Neuronal stem cell (in vitro differentiated cells): ENCODE measurements at regions not wholly inside any gene's neighbourhood (a gene's known extent, or its start where the extent isn't known, plus 50 kb on each side); places are given as distances from the start of the nearest gene placed in this dataset.

ENCODE experiments used
- DNase-seq: peaks from one replicate; pipeline ENCODE4 v3.0.0-alpha.2; 2013; ENCODE audit warnings: low spot score
- H2AFZ ChIP-seq: one replicate; pipeline ENCODE4 v1.6.1; 2013; ENCODE audit warnings: mild to moderate bottlenecking, low read length, inconsistent platforms
- H2AK5ac ChIP-seq: 2 replicates; pipeline ENCODE4 v1.6.1; 2013; ENCODE audit warnings: low read depth, mild to moderate bottlenecking, inconsistent platforms, low read length, moderate library complexity, mixed read lengths
- H2BK120ac ChIP-seq: 2 replicates; pipeline ENCODE4 v1.6.1; 2013; ENCODE audit warnings: low read depth, mild to moderate bottlenecking, inconsistent platforms, low read length, moderate library complexity, mixed read lengths
- H2BK12ac ChIP-seq: one replicate; pipeline ENCODE4 v1.6.1; 2013; ENCODE audit warnings: low read length, inconsistent platforms
- H2BK15ac ChIP-seq: 2 replicates; pipeline ENCODE4 v1.6.1; 2013; ENCODE audit warnings: mild to moderate bottlenecking, low read length, inconsistent platforms, mixed read lengths
- H2BK5ac ChIP-seq: one replicate; pipeline ENCODE4 v1.6.1; 2013; ENCODE audit warnings: inconsistent platforms, mild to moderate bottlenecking, low read length, moderate library complexity
- H3K14ac ChIP-seq: one replicate; pipeline ENCODE4 v1.6.1; 2013; ENCODE audit warnings: low read length, inconsistent platforms
- H3K18ac ChIP-seq: 2 replicates; pipeline ENCODE4 v1.6.1; 2013; ENCODE audit warnings: low read length, inconsistent platforms
- H3K23ac ChIP-seq: 2 replicates; pipeline ENCODE4 v1.6.1; 2013; ENCODE audit warnings: low read depth, mild to moderate bottlenecking, mixed read lengths, low read length, inconsistent platforms; ENCODE audit not compliant: poor library complexity
- H3K27ac ChIP-seq: replicated peaks from 3 replicates; pipeline ENCODE4 v1.5.1; 2013; ENCODE audit warnings: low read length, inconsistent platforms
- H3K27me3 ChIP-seq, 3 experiments: 2 replicates each; pipeline ENCODE4 v1.6.1; 2013; ENCODE audit warnings: low read length in 3 of 3, mild to moderate bottlenecking in 2 of 3, inconsistent platforms in 1 of 3, low read depth in 1 of 3, mixed read lengths in 1 of 3, moderate library complexity in 1 of 3; ENCODE audit not compliant: control insufficient read depth in 3 of 3, insufficient read depth in 3 of 3
- H3K36me3 ChIP-seq, 2 donors: replicated peaks in 1 of 2; 2 replicates each; pipeline ENCODE4 v1.6.1; 2013; ENCODE audit warnings: low read length in 2 of 2; ENCODE audit not compliant: control insufficient read depth in 2 of 2, insufficient read depth in 2 of 2
- H3K4ac ChIP-seq: 2 replicates; pipeline ENCODE4 v1.6.1; 2013; ENCODE audit warnings: inconsistent platforms, mild to moderate bottlenecking, low read length, moderate library complexity
- H3K4me1 ChIP-seq, 2 donors: 1 replicate in 1 of 2; 2 replicates in 1 of 2; pipeline ENCODE4 v1.6.1; 2013; ENCODE audit warnings: low read length in 2 of 2, low read depth in 1 of 2; ENCODE audit not compliant: control insufficient read depth in 2 of 2, insufficient read depth in 1 of 2
- H3K4me2 ChIP-seq: one replicate; pipeline ENCODE4 v1.6.1; 2013; ENCODE audit warnings: mild to moderate bottlenecking, low read length, inconsistent platforms; ENCODE audit not compliant: insufficient read depth, poor library complexity, severe bottlenecking
- H3K4me3 ChIP-seq, 2 donors: 2 replicates each; pipeline ENCODE4 v1.5.1; 2013; ENCODE audit warnings: low read length in 2 of 2, mild to moderate bottlenecking in 2 of 2, inconsistent platforms in 1 of 2, moderate library complexity in 1 of 2
- H3K79me1 ChIP-seq: one replicate; pipeline ENCODE4 v1.6.1; 2013; ENCODE audit warnings: low read depth, mild to moderate bottlenecking, inconsistent platforms, low read length, moderate library complexity
- H3K9ac ChIP-seq: one replicate; pipeline ENCODE4 v1.6.1; 2013; ENCODE audit warnings: mild to moderate bottlenecking, low read depth, low read length, inconsistent platforms; ENCODE audit not compliant: poor library complexity
- H3K9me3 ChIP-seq, 2 donors: replicated peaks in 1 of 2; 2 replicates each; pipeline versions ENCODE3 to v1.6.1; 2013; ENCODE audit warnings: low read length in 2 of 2, mild to moderate bottlenecking in 2 of 2, inconsistent platforms in 1 of 2, low read depth in 1 of 2, mixed read lengths in 1 of 2, moderate library complexity in 1 of 2; ENCODE audit not compliant: control insufficient read depth in 2 of 2, insufficient read depth in 1 of 2
- H4K8ac ChIP-seq: one replicate; pipeline ENCODE4 v1.6.1; 2013; ENCODE audit warnings: low read depth, mild to moderate bottlenecking, inconsistent platforms, low read length, moderate library complexity
- H4K91ac ChIP-seq: one replicate; pipeline ENCODE4 v1.6.1; 2013; ENCODE audit warnings: low read length, low read depth, mild to moderate bottlenecking, inconsistent platforms; ENCODE audit not compliant: poor library complexity
- WGBS, 2 donors: extraction: QIAGEN DNeasy Blood & Tissue Kit; methylation state at CpG; one replicate each; pipeline ENCODE4 v1.1.7; 2013; ENCODE audit warnings: missing lambda C conversion rate in 2 of 2, mixed read lengths in 1 of 2; ENCODE audit not compliant: insufficient read length in 2 of 2, insufficient replicate concordance in 1 of 2; ENCODE audit errors: extremely low coverage in 2 of 2; 5-methylcytosine and 5-hydroxymethylcytosine counted together

- H3K18ac ChIP-seq = no peak overlapping the region
- H2AFZ ChIP-seq = no peak overlapping the region
- H3K4ac ChIP-seq = no peak overlapping the region
- H3K9me3 ChIP-seq = no peaks in the 10 kb centered on the region
- no peak overlapping the region for H3K9ac ChIP-seq
- DNase-seq = no peak
- no peak overlapping the region for H3K4me2 ChIP-seq
- H2BK15ac ChIP-seq = no peak overlapping the region
- H3K4me3 ChIP-seq = no peak overlapping the region
- H3K36me3 ChIP-seq = no peaks in the 10 kb centered on the region
- H3K23ac ChIP-seq = no peak overlapping the region
- no peak overlapping the region for H2BK12ac ChIP-seq
- no peak overlapping the region for H3K27ac ChIP-seq
- no peaks in the 10 kb centered on the region for H3K79me1 ChIP-seq
- H3K4me1 ChIP-seq = peaks cover 0 to 3% of the 10 kb centered on the region in 2 donors
- WGBS, 2 donors = no CpG with 5 or more reads among the region's 3 CpGs
- H2AK5ac ChIP-seq = no peak overlapping the region
- H3K14ac ChIP-seq = no peak overlapping the region
- H4K8ac ChIP-seq = no peak overlapping the region
- H3K27me3 ChIP-seq = no peaks in the 10 kb centered on the region
- H4K91ac ChIP-seq = no peak overlapping the region
- H2BK5ac ChIP-seq = no peak overlapping the region
- H2BK120ac ChIP-seq = no peak overlapping the region
These were observed 114.1 kb downstream of the RAB38 start for GRCh38 chr11:88061111-88061510.

GRCh38 chr11:88059326-88059725, 115.9 kb downstream of the RAB38 start:
- H2BK5ac ChIP-seq = no peak overlapping the region
- DNase-seq = no peak
- no peaks in the 10 kb centered on the region for H3K9me3 ChIP-seq
- H3K4ac ChIP-seq = no peak overlapping the region
- H3K4me1 ChIP-seq = peaks cover 0 to 3% of the 10 kb centered on the region in 2 donors
- no peaks in the 10 kb centered on the region for H3K36me3 ChIP-seq
- no peak overlapping the region for H3K9ac ChIP-seq
- no peak overlapping the region for H3K14ac ChIP-seq
- H2BK15ac ChIP-seq = no peak overlapping the region
- no peak overlapping the region for H3K18ac ChIP-seq
- no peaks in the 10 kb centered on the region for H3K79me1 ChIP-seq
- no peak overlapping the region for H3K4me2 ChIP-seq
- H3K23ac ChIP-seq = no peak overlapping the region
- H2BK12ac ChIP-seq = no peak overlapping the region
- no peak overlapping the region for H2AK5ac ChIP-seq
- H3K27ac ChIP-seq = no peak overlapping the region
- H3K4me3 ChIP-seq = no peak overlapping the region
- no peak overlapping the region for H2AFZ ChIP-seq
- H2BK120ac ChIP-seq = no peak overlapping the region
- no peak overlapping the region for H4K8ac ChIP-seq
- H4K91ac ChIP-seq = no peak overlapping the region
- H3K27me3 ChIP-seq = no peaks in the 10 kb centered on the region

GRCh38 chr11:88051396-88051795, 123.8 kb downstream of the RAB38 start:
- Histone ChIP-seq H3K9me3 (no peaks in the 10 kb centered on the region), H3K36me3 (no peaks in the 10 kb centered on the region), H3K27ac (no peak overlapping the region), H3K23ac (no peak overlapping the region), H2BK120ac (no peak overlapping the region), H3K18ac (no peak overlapping the region), H3K9ac (no peak overlapping the region), H2BK15ac (no peak overlapping the region), H2BK12ac (no peak overlapping the region), H3K4me1 (no peaks in the 10 kb centered on the region), H2AK5ac (no peak overlapping the region), H3K27me3 (no peaks in the 10 kb centered on the region), H4K91ac (no peak overlapping the region), H3K14ac (no peak overlapping the region), H2AFZ (no peak overlapping the region), H4K8ac (no peak overlapping the region), H3K79me1 (no peaks in the 10 kb centered on the region), H3K4me3 (no peak overlapping the region), H3K4me2 (no peak overlapping the region), H2BK5ac (no peak overlapping the region), H3K4ac (no peak overlapping the region)
- no peak for DNase-seq
- no CpG with 5 or more reads among the region's 2 CpGs for WGBS, 2 donors

GRCh38 chr11:88050247-88050646, 125.0 kb downstream of the RAB38 start:
- no peak overlapping the region for H3K27ac ChIP-seq
- H3K4me1 ChIP-seq = no peaks in the 10 kb centered on the region
- WGBS, 2 donors = no CpG with 5 or more reads among the region's 2 CpGs
- H2BK120ac ChIP-seq = no peak overlapping the region
- no peak overlapping the region for H4K8ac ChIP-seq
- no peak overlapping the region for H3K18ac ChIP-seq
- no peak overlapping the region for H3K4me2 ChIP-seq
- H3K4me3 ChIP-seq = no peak overlapping the region
- H2AK5ac ChIP-seq = no peak overlapping the region
- H2BK5ac ChIP-seq = no peak overlapping the region
- H3K79me1 ChIP-seq = no peaks in the 10 kb centered on the region
- H3K23ac ChIP-seq = no peak overlapping the region
- no peak overlapping the region for H2AFZ ChIP-seq
- no peak overlapping the region for H3K4ac ChIP-seq
- H3K9ac ChIP-seq = no peak overlapping the region
- no peak overlapping the region for H2BK15ac ChIP-seq
- no peaks in the 10 kb centered on the region for H3K36me3 ChIP-seq
- no peaks in the 10 kb centered on the region for H3K9me3 ChIP-seq
- no peak overlapping the region for H3K14ac ChIP-seq
- no peak overlapping the region for H4K91ac ChIP-seq
- H2BK12ac ChIP-seq = no peak overlapping the region
- no peak for DNase-seq
- no peaks in the 10 kb centered on the region for H3K27me3 ChIP-seq
